NB4 (cell line): ENCODE measurements at regions not wholly inside any gene's neighbourhood (a gene's known extent, or its start where the extent isn't known, plus 50 kb on each side); places are given as distances from the start of the nearest gene placed in this dataset.

Source experiments
- POLR2A ChIP-seq: IDR thresholded peaks from 2 replicates; pipeline ENCODE4 v1.6.1; 2011; ENCODE audit warnings: mild to moderate bottlenecking; ENCODE audit not compliant: insufficient read length; ENCODE audit errors: extremely low read depth
- TF ChIP-seq, protein P1 (sequence below): IDR thresholded peaks from one replicate; pipeline ENCODE4 v1.5.1; 2012; ENCODE audit warnings: low read depth, low read length
- TF ChIP-seq, protein P2 (sequence below): IDR thresholded peaks from 2 replicates; pipeline ENCODE4 v1.6.1; 2011; ENCODE audit warnings: low read depth, low read length

DNA sequence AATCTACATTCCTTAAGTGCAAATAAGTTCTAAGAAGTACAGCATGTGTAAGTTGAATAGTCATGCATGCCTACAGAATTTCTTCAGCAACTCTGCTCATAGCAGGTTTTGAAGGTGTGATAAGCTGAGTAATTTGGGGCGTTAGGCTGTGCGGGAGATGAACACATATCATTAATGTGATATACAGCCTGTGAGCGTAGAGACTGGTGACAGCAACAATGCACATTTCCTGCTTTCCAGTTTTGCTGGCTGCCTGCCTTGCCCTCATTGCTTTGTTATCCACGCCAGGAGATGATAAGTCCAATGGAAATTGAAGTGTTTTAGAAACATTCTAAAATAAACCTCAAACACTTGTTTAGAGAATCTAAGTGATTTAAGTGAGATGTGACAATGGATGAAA is 1709.4 kb downstream of the ARAP2 start:
- TF ChIP-seq POLR2A = no peak
- TF ChIP-seq, protein P1, sequence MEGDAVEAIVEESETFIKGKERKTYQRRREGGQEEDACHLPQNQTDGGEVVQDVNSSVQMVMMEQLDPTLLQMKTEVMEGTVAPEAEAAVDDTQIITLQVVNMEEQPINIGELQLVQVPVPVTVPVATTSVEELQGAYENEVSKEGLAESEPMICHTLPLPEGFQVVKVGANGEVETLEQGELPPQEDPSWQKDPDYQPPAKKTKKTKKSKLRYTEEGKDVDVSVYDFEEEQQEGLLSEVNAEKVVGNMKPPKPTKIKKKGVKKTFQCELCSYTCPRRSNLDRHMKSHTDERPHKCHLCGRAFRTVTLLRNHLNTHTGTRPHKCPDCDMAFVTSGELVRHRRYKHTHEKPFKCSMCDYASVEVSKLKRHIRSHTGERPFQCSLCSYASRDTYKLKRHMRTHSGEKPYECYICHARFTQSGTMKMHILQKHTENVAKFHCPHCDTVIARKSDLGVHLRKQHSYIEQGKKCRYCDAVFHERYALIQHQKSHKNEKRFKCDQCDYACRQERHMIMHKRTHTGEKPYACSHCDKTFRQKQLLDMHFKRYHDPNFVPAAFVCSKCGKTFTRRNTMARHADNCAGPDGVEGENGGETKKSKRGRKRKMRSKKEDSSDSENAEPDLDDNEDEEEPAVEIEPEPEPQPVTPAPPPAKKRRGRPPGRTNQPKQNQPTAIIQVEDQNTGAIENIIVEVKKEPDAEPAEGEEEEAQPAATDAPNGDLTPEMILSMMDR = no peak
- TF ChIP-seq, protein P2, sequence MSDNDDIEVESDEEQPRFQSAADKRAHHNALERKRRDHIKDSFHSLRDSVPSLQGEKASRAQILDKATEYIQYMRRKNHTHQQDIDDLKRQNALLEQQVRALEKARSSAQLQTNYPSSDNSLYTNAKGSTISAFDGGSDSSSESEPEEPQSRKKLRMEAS = no peak
